CD4-positive, alpha-beta memory T cell (primary cell): ENCODE measurements at regions not wholly inside any gene's neighbourhood (a gene's known extent, or its start where the extent isn't known, plus 50 kb on each side); places are given as distances from the start of the nearest gene placed in this dataset.

Source experiments
- CTCF ChIA-PET: fragments of 350-600 bp; sonication (Branson Sonifier 250); formaldehyde crosslinking; loops from one replicate; lab custom pipeline; 2021; ENCODE audit warnings: inconsistent platforms; ENCODE audit not compliant: partially characterized antibody; lab: Charles Lee
- POLR2A ChIA-PET: fragments of 350-600 bp; sonication (Branson Sonifier 250); formaldehyde crosslinking; loops from one replicate; lab custom pipeline; 2021; ENCODE audit not compliant: partially characterized antibody; lab: Charles Lee
- DNase-seq, 5 donors: peaks; one replicate each; pipeline versions ENCODE4 v3.0.0 to v3.0.0-alpha.2; 2020 to 2022; ENCODE audit warnings: mixed read lengths in 1 of 5
- H3K27ac ChIP-seq: one replicate; pipeline ENCODE4 v1.7.0; 2013; ENCODE audit warnings: low read depth, low read length
- H3K27me3 ChIP-seq: 2 replicates; pipeline ENCODE4 v1.7.0; 2013; ENCODE audit warnings: mild to moderate bottlenecking, low read length, moderate library complexity; ENCODE audit not compliant: insufficient read depth
- H3K36me3 ChIP-seq: 2 replicates; pipeline ENCODE4 v1.7.0; 2013; ENCODE audit warnings: mild to moderate bottlenecking, low read length, moderate library complexity; ENCODE audit not compliant: insufficient read depth
- H3K4me1 ChIP-seq: 2 replicates; pipeline ENCODE4 v1.7.0; 2013; ENCODE audit warnings: mild to moderate bottlenecking, low read length, moderate library complexity; ENCODE audit not compliant: insufficient read depth
- H3K4me3 ChIP-seq, 2 donors: one replicate each; pipeline ENCODE4 v1.7.0; 2013; ENCODE audit warnings: low read length in 2 of 2, mild to moderate bottlenecking in 1 of 2
- H3K9me3 ChIP-seq, 2 donors: one replicate each; pipeline ENCODE4 v1.7.0; 2013; ENCODE audit warnings: low read length in 2 of 2, control low read depth in 1 of 2; ENCODE audit not compliant: control insufficient read depth in 1 of 2
- H3K27ac Mint-ChIP-seq, 7 donors: one replicate each; pipeline ENCODE4 v1.8.0; 2020 to 2021; ENCODE audit warnings: mixed read lengths in 7 of 7, mild to moderate bottlenecking in 6 of 7, inconsistent platforms in 3 of 7, moderate library complexity in 3 of 7
- H3K27me3 Mint-ChIP-seq, 2 donors: one replicate each; pipeline ENCODE4 v1.8.0; 2020 to 2021; ENCODE audit warnings: mixed read lengths in 2 of 2
- H3K36me3 Mint-ChIP-seq, 2 donors: one replicate each; pipeline ENCODE4 v1.8.0; 2020 to 2021; ENCODE audit warnings: mixed read lengths in 2 of 2, inconsistent platforms in 1 of 2, mild to moderate bottlenecking in 1 of 2
- H3K4me1 Mint-ChIP-seq, 4 donors: one replicate each; pipeline ENCODE4 v1.8.0; 2020 to 2021; ENCODE audit warnings: mixed read lengths in 4 of 4, mild to moderate bottlenecking in 1 of 4
- H3K4me3 Mint-ChIP-seq, 8 donors: one replicate each; pipeline ENCODE4 v1.8.0; 2020 to 2021; ENCODE audit warnings: mixed read lengths in 8 of 8, mild to moderate bottlenecking in 7 of 8, moderate library complexity in 6 of 8, inconsistent platforms in 3 of 8
- H3K9me3 Mint-ChIP-seq, 8 donors: one replicate each; pipeline ENCODE4 v1.8.0; 2020 to 2021; ENCODE audit warnings: mixed read lengths in 8 of 8, mild to moderate bottlenecking in 5 of 8, inconsistent platforms in 3 of 8, moderate library complexity in 1 of 8
- intact Hi-C: fragments of 100-400 bp; cut with micrococcal nuclease; formaldehyde crosslinking; loops from one replicate; pipeline ENCODE4 v1.15.1; 2023

- Histone ChIP-seq H3K4me3 (no peak overlapping the region), H3K4me1 (no peaks in the 10 kb centered on the region), H3K27me3 (no peaks in the 10 kb centered on the region), H3K36me3 (no peaks in the 10 kb centered on the region), H3K27ac (no peak overlapping the region), H3K9me3 (no peaks in the 10 kb centered on the region)
- intact Hi-C loops: no loop called here
- ChIA-PET CTCF (no interaction called here), POLR2A (no interaction called here)
- Mint-ChIP-seq H3K9me3 (no peaks in the 10 kb centered on the region), H3K27me3 (peaks cover 7 to 11% of the 10 kb centered on the region in 2 donors), H3K36me3 (no peaks in the 10 kb centered on the region), H3K4me3 (no peak overlapping the region), H3K27ac (no peak overlapping the region), H3K4me1 (no peaks in the 10 kb centered on the region)
- DNase-seq: no peak
Measured at GRCh38 chr3:124443446-124443845, 286.8 kb upstream of the UMPS start.

- Histone ChIP-seq H3K4me3 (no peak overlapping the region), H3K27me3 (no peaks in the 10 kb centered on the region), H3K27ac (no peak overlapping the region), H3K9me3 (no peaks in the 10 kb centered on the region), H3K36me3 (no peaks in the 10 kb centered on the region), H3K4me1 (no peaks in the 10 kb centered on the region)
- POLR2A ChIA-PET: no interaction called here
- Mint-ChIP-seq H3K27me3 (peaks cover 9 to 14% of the 10 kb centered on the region in 2 donors), H3K4me1 (no peaks in the 10 kb centered on the region), H3K9me3 (no peaks in the 10 kb centered on the region), H3K36me3 (no peaks in the 10 kb centered on the region), H3K4me3 (no peak overlapping the region), H3K27ac (no peak overlapping the region)
- CTCF ChIA-PET: no interaction called here
- DNase-seq: no peak
- intact Hi-C loops: no loop called here
Measured at GRCh38 chr3:124444075-124444474, 286.2 kb upstream of the UMPS start.

DNA sequence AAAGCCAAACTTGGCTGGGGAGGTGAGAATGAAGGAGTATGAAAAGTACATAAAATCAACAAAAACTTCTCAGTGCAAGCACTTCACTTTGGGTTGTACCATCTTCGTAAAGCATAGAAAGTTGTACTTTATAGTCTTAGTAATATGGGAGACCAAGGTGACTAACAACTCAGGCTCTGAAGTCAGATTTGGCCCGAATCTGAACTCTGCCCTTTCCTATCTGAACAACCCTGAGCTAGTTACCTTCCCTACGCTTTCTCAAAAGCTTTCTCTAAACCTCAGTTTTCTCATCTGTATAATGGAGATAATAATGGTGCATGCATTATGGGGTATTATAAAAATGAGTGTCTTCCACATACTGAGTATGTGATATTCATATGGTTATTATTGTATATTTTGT lies 285.4 kb upstream of the UMPS start:
- no peaks in the 10 kb centered on the region for H3K9me3 Mint-ChIP-seq
- no peak for DNase-seq
- H3K36me3 Mint-ChIP-seq: no peaks in the 10 kb centered on the region
- Histone ChIP-seq H3K4me1 (no peaks in the 10 kb centered on the region), H3K27me3 (no peaks in the 10 kb centered on the region), H3K36me3 (no peaks in the 10 kb centered on the region), H3K9me3 (no peaks in the 10 kb centered on the region), H3K27ac (no peak overlapping the region), H3K4me3 (no peak overlapping the region)
- POLR2A ChIA-PET: no interaction called here
- peaks cover 8 to 14% of the 10 kb centered on the region in 2 donors for H3K27me3 Mint-ChIP-seq
- no peak overlapping the region for H3K27ac Mint-ChIP-seq
- intact Hi-C loops: no loop called here
- no peak overlapping the region for H3K4me3 Mint-ChIP-seq
- H3K4me1 Mint-ChIP-seq: no peaks in the 10 kb centered on the region
- CTCF ChIA-PET: no interaction called here

- H3K27me3 ChIP-seq: no peaks in the 10 kb centered on the region
- ChIA-PET CTCF (no interaction called here), POLR2A (no interaction called here)
- no peaks in the 10 kb centered on the region for H3K36me3 Mint-ChIP-seq
- DNase-seq: no peak
- H3K9me3 Mint-ChIP-seq: no peaks in the 10 kb centered on the region
- no peaks in the 10 kb centered on the region for H3K9me3 ChIP-seq
- H3K27me3 Mint-ChIP-seq: peaks cover 7 to 10% of the 10 kb centered on the region in 2 donors
- no peaks in the 10 kb centered on the region for H3K36me3 ChIP-seq
- no peaks in the 10 kb centered on the region for H3K4me1 Mint-ChIP-seq
- intact Hi-C loops: no loop called here
- no peak overlapping the region for H3K27ac ChIP-seq
- no peak overlapping the region for H3K4me3 Mint-ChIP-seq
- H3K27ac Mint-ChIP-seq: no peak overlapping the region
- H3K4me1 ChIP-seq: no peaks in the 10 kb centered on the region
- H3K4me3 ChIP-seq: no peak overlapping the region
Measured at GRCh38 chr3:124447845-124448244, 282.4 kb upstream of the UMPS start.

GRCh38 chr3:124448954-124449353 lies 281.3 kb upstream of the UMPS start:
- H3K27ac Mint-ChIP-seq: no peak overlapping the region
- no peaks in the 10 kb centered on the region for H3K4me1 Mint-ChIP-seq
- no peak for DNase-seq
- POLR2A ChIA-PET: no interaction called here
- no peak overlapping the region for H3K4me3 ChIP-seq
- no peak overlapping the region for H3K27ac ChIP-seq
- H3K27me3 Mint-ChIP-seq: peaks cover 7 to 10% of the 10 kb centered on the region in 2 donors
- peaks cover 0 to 3% (median 0%) of the 10 kb centered on the region in 8 donors for H3K9me3 Mint-ChIP-seq
- H3K4me1 ChIP-seq: no peaks in the 10 kb centered on the region
- H3K9me3 ChIP-seq: no peaks in the 10 kb centered on the region
- CTCF ChIA-PET: no interaction called here
- H3K36me3 ChIP-seq: no peaks in the 10 kb centered on the region
- intact Hi-C loops: no loop called here
- H3K27me3 ChIP-seq: no peaks in the 10 kb centered on the region
- no peaks in the 10 kb centered on the region for H3K36me3 Mint-ChIP-seq
- no peak overlapping the region for H3K4me3 Mint-ChIP-seq

- Histone ChIP-seq H3K9me3 (no peaks in the 10 kb centered on the region), H3K4me1 (no peaks in the 10 kb centered on the region), H3K27me3 (no peaks in the 10 kb centered on the region), H3K4me3 (no peak overlapping the region), H3K27ac (no peak overlapping the region), H3K36me3 (no peaks in the 10 kb centered on the region)
- Mint-ChIP-seq H3K4me1 (no peaks in the 10 kb centered on the region), H3K27ac (no peak overlapping the region), H3K9me3 (peaks cover 0 to 3% (median 0%) of the 10 kb centered on the region in 8 donors), H3K36me3 (no peaks in the 10 kb centered on the region), H3K27me3 (peaks cover 7 to 9% of the 10 kb centered on the region in 2 donors), H3K4me3 (no peak overlapping the region)
- no peak for DNase-seq
- ChIA-PET POLR2A (no interaction called here), CTCF (no interaction called here)
- intact Hi-C loops: no loop called here
Measured at GRCh38 chr3:124450366-124450765, 279.9 kb upstream of the UMPS start.

GRCh38 chr3:124451630-124452317 lies 278.5 kb upstream of the UMPS start:
- no peaks in the 10 kb centered on the region for H3K36me3 Mint-ChIP-seq
- intact Hi-C loops: no loop called here
- no peaks in the 10 kb centered on the region for H3K4me1 ChIP-seq
- no peaks in the 10 kb centered on the region for H3K36me3 ChIP-seq
- CTCF ChIA-PET: interaction anchor here (1.3 kb wide), 1 partner anchor 13 kb away, joined by 4 read pairs; no protein-coding TSS in a partner anchor
- POLR2A ChIA-PET: no interaction called here
- peaks cover 0 to 3% (median 0%) of the 10 kb centered on the region in 8 donors for H3K9me3 Mint-ChIP-seq
- H3K4me3 Mint-ChIP-seq: no peak overlapping the region
- peaks cover 7 to 14% of the 10 kb centered on the region in 2 donors for H3K27me3 Mint-ChIP-seq
- no peaks in the 10 kb centered on the region for H3K9me3 ChIP-seq
- no peak overlapping the region for H3K4me3 ChIP-seq
- no peaks in the 10 kb centered on the region for H3K27me3 ChIP-seq
- no peak overlapping the region for H3K27ac ChIP-seq
- no peak for DNase-seq
- no peak overlapping the region for H3K27ac Mint-ChIP-seq
- no peaks in the 10 kb centered on the region for H3K4me1 Mint-ChIP-seq
